Activated CD4-positive, CD25-positive, alpha-beta regulatory T cell (primary cell): ENCODE measurements at regions not wholly inside any gene's neighbourhood (a gene's known extent, or its start where the extent isn't known, plus 50 kb on each side); places are given as distances from the start of the nearest gene placed in this dataset.

Experiments
- DNase-seq, 4 experiments: peaks; one replicate each; lab custom pipeline; 2025; lab: John Stamatoyannopoulos, UW

DNA sequence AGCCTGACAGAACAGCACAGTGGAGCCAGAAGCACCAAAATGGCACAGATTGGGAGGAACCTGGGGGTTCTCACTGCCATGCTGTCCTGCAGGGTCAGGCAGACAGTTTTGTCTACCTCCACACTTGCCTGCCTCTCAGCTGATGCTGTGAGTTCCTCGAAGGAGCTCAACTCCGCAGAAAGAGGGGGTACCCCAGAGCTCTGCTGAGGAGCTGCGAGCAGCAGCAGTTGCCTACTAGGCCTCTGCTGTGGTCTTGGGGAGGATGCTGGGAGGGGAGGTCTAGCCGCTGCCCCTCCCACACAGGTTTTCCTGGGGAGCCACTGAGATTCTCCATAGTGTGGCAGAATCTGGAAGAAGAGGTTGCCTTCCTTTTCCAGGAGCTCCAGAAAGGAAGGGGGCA lies 192.5 kb downstream of the FOXD2 start:
- no peak for DNase-seq

- DNase-seq = no peak
Measured at GRCh38 chr1:47631411-47631995, 193.7 kb downstream of the FOXD2 start.

DNA sequence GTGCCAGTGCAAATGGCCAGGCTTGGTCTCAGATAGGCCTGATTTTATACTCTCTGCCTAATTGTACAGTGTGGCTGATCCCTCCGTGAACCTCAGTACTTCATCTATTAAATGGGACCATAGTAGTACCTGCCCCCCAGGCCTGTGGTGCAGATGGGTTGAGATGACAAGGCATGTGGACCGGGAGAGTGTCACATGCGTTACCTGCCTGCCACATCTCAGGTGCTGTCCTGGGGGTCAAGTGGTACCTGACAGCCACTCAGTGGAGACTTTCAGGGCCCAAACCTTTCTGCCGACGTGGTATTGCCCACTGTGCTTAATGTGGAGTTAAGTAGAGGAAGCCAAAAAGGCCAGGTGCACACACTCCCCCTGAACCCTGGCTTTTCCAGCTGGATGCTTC lies 197.3 kb downstream of the FOXD2 start:
- DNase-seq = no peak

- DNase-seq = no peak
Measured at GRCh38 chr1:47635597-47635996, 197.8 kb downstream of the FOXD2 start.

- DNase-seq = no peak
Measured at GRCh38 chr1:47637111-47637685, 199.4 kb downstream of the FOXD2 start.

DNA sequence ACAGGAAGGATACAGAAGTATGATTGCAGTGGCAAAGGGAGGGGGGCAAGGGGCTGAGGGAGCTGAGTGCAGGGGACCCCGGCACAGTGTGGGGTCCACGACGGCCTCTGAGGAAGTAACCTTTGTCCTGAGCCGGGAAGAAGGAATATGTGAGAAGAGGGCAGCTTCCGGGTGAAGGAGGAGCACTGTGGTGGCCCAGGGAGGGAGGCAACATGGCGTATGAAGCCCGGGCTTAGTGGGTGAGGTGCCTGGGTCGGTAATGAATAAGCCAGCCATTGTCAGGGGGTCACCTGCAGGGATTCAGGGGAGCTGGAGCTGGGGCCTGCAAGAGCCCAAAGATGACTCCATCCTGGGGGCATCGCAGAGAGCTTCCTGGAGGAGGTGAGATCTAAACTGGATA lies 200.4 kb downstream of the FOXD2 start:
- no peak for DNase-seq

- no peak for DNase-seq
Measured at GRCh38 chr1:47638713-47639112, 200.9 kb downstream of the FOXD2 start.

GRCh38 chr1:47643306-47644211 lies 205.7 kb downstream of the FOXD2 start:
- DNase-seq = no peak

GRCh38 chr1:47644212-47644573 lies 206.3 kb downstream of the FOXD2 start:
- DNase-seq = no peak

GRCh38 chr1:47645151-47645550 lies 207.3 kb downstream of the FOXD2 start:
- no peak for DNase-seq

DNA sequence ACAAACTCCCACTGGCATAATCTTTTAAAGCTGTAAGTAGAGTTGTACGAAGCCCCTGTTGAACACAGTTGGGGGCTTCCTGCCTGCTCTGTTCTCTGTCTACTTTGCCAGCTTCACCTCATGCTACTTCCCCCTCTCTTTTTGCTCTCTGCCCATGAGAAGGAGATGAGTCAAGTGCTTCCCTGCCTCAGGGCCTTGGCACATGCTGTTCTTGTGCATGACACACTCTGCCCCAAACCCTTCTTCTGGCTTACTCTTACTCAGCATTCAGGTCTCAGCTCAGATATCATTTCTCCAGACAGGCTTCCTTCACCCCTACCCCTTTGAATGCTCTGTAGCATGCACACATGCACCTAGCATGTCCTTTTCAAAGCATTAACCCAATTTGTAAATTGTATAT lies 208.8 kb downstream of the FOXD2 start:
- no peak for DNase-seq

GRCh38 chr1:47647327-47647845 lies 209.5 kb downstream of the FOXD2 start:
- DNase-seq = no peak

DNA sequence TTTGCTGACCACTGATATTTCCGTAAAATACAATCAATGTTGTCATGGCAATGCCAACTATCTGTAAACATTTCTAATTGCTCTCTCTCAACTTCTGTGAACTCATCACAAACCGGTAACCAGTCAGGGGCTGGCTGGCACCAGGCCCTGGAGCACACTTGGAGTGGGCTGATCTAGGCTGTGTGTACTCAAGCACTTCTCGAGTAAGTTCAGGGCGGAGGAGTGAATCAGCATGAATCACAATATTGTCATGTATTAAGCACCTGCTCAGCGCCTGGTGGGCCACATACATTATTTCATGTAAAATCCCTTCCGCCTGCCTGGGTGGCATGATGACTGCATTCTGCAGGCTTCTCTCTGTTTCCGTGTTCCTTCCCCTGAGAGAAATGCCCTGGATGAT lies 212.4 kb downstream of the FOXD2 start:
- DNase-seq = no peak

GRCh38 chr1:47650611-47651010 lies 212.8 kb downstream of the FOXD2 start:
- no peak for DNase-seq

GRCh38 chr1:47651311-47652089 lies 213.7 kb downstream of the FOXD2 start:
- no peak for DNase-seq

GRCh38 chr1:47655521-47656300 lies 217.9 kb downstream of the FOXD2 start:
- DNase-seq = no peak

- no peak for DNase-seq
Measured at GRCh38 chr1:47656719-47657685, 219.2 kb downstream of the FOXD2 start.

GRCh38 chr1:47658161-47658920 lies 220.5 kb downstream of the FOXD2 start:
- no peak for DNase-seq

DNA sequence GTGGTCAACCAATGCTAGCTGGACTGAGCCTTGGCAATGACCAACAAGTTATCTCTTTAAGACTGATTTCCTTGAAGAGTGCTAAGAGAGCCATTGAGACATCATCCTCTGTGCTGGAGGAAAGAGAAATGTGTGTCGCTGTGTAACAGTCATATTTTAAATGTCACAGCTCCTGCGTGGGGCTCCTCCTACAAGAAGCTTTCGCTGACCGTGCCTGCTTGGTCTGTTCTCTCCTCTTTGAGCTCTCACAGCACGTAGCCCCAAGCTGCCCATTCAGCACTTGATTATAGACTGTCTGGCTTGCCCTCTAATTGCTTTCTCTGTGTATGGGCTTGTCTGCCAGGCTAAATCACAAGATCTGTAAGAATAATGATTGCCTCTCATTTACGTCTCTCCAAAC lies 221.3 kb downstream of the FOXD2 start:
- no peak for DNase-seq

GRCh38 chr1:47660622-47661021 lies 222.8 kb downstream of the FOXD2 start:
- no peak for DNase-seq
